GM12891 (cell line): ENCODE measurements at regions not wholly inside any gene's neighbourhood (a gene's known extent, or its start where the extent isn't known, plus 50 kb on each side); places are given as distances from the start of the nearest gene placed in this dataset.

ENCODE experiments used
- PAX5 ChIP-seq: IDR thresholded peaks from 2 replicates; pipeline ENCODE4 v1.6.1; 2011; ENCODE audit warnings: low read length, moderate library complexity, mild to moderate bottlenecking; ENCODE audit not compliant: insufficient read depth, severe bottlenecking
- POLR2A ChIP-seq: IDR thresholded peaks from 2 replicates; pipeline ENCODE4 v1.6.1; 2011; ENCODE audit warnings: low read depth, low read length, control low read depth
- POLR2AphosphoS5 ChIP-seq: IDR thresholded peaks from 2 replicates; pipeline ENCODE4 v1.6.1; 2011; ENCODE audit warnings: low read depth, low read length, control low read depth
- POU2F2 ChIP-seq: IDR thresholded peaks from 2 replicates; pipeline ENCODE4 v1.6.1; 2011; ENCODE audit warnings: low read depth, mild to moderate bottlenecking, control low read depth, low read length, moderate library complexity
- SPI1 ChIP-seq: IDR thresholded peaks from 2 replicates; pipeline ENCODE4 v1.6.1; 2011; ENCODE audit warnings: low read depth, low read length, control low read depth
- TAF1 ChIP-seq: IDR thresholded peaks from 2 replicates; pipeline ENCODE4 v1.6.1; 2011; ENCODE audit warnings: low read depth, low read length, control low read depth

GRCh38 chr6:90712114-90712513 is 125.2 kb upstream of the MAP3K7 start:
- TF ChIP-seq POLR2AphosphoS5: no peak
- TF ChIP-seq POLR2A: no peak
- TF ChIP-seq TAF1: no peak
- TF ChIP-seq POU2F2: no peak
- TF ChIP-seq SPI1: no peak
- TF ChIP-seq PAX5: no peak
